ENCODE measurements at regions not wholly inside any gene's neighbourhood (a gene's known extent, or its start where the extent isn't known, plus 50 kb on each side); places are given as distances from the start of the nearest gene placed in this dataset.
A peak's percentile ranks its signal among the peaks of the same experiment; 100 is the strongest.

- no peaks in the 10 kb centered on the region for H3K9me1 ChIP-seq (ENCODE audit: control insufficient read depth, extremely low read depth, insufficient read depth, low read length)
- FAIRE-seq, result peak; percentile 90
- dilution Hi-C loops (cut with MboI; ENCODE audit: extremely low pct_ligation_motif_present, low sequenced_read_pairs), result no loop called here
- peak; percentile 25 for DNase-seq (ENCODE audit: low read depth, low spot score)
- H3K27ac ChIP-seq (ENCODE audit: control insufficient read depth, insufficient read depth, low read length), result no peak overlapping the region
- no peak overlapping the region for H3K9ac ChIP-seq (ENCODE audit: control insufficient read depth, extremely low read depth, insufficient read depth, low read length)
- H3K36me3 ChIP-seq (ENCODE audit: control insufficient read depth in 2 of 2, extremely low read depth in 1 of 2, insufficient read depth in 2 of 2, low read length in 2 of 2), result no peaks in the 10 kb centered on the region
- H3K9me3 ChIP-seq (ENCODE audit: control insufficient read depth, low read depth, low read length), result no peaks in the 10 kb centered on the region
- H3K79me2 ChIP-seq (ENCODE audit: control insufficient read depth, insufficient read depth, low read length), result no peaks in the 10 kb centered on the region
- no peak overlapping the region for H2AFZ ChIP-seq (ENCODE audit: control insufficient read depth, low read length)
- no peaks in the 10 kb centered on the region for H3K27me3 ChIP-seq (ENCODE audit: control insufficient read depth, extremely low read depth, insufficient read depth, low read length)
- H3K4me3 ChIP-seq (ENCODE audit: control insufficient read depth in 2 of 3, extremely low read depth in 1 of 3, insufficient read depth in 2 of 3, low read depth in 1 of 3, low read length in 3 of 3), result no peak overlapping the region
- H4K20me1 ChIP-seq (ENCODE audit: control insufficient read depth, extremely low read depth, insufficient read depth, low read length), result no peaks in the 10 kb centered on the region
- H3K4me1 ChIP-seq (ENCODE audit: control insufficient read depth, extremely low read depth, insufficient read depth, low read length), result peaks cover 8% of the 10 kb centered on the region
- TF ChIP-seq EZH2 (IDR thresholded peaks at IDR 0.05; ENCODE audit: low read length), result no peak
- TF ChIP-seq CTCF (optimal IDR thresholded peaks at IDR 0.05 in 1 of 3, IDR thresholded peaks at IDR 0.05 in 1 of 3, conservative IDR thresholded peaks at IDR 0.05 in 1 of 3; ENCODE audit: extremely low read depth in 1 of 3, insufficient read depth in 2 of 3, low read length in 3 of 3), result no peak
- H3K4me2 ChIP-seq (ENCODE audit: control insufficient read depth, extremely low read depth, insufficient read depth, low read depth, low read length), result no peak overlapping the region
These were observed 116.3 kb upstream of the RET start for GRCh38 chr10:42960491-42960990.

GRCh38 chr10:42960991-42961795 is 115.7 kb upstream of the RET start:
- TF ChIP-seq CTCF (optimal IDR thresholded peaks at IDR 0.05 in 1 of 3, IDR thresholded peaks at IDR 0.05 in 1 of 3, conservative IDR thresholded peaks at IDR 0.05 in 1 of 3; ENCODE audit: extremely low read depth in 1 of 3, insufficient read depth in 2 of 3, low read length in 3 of 3), result no peak
- TF ChIP-seq EZH2 (IDR thresholded peaks at IDR 0.05; ENCODE audit: low read length), result no peak
- no peak overlapping the region for H3K4me2 ChIP-seq (ENCODE audit: control insufficient read depth, extremely low read depth, insufficient read depth, low read depth, low read length)
- H2AFZ ChIP-seq (ENCODE audit: control insufficient read depth, low read length), result peak overlapping the region; percentile 59
- dilution Hi-C loops (cut with MboI; ENCODE audit: extremely low pct_ligation_motif_present, low sequenced_read_pairs), result no loop called here
- no peaks in the 10 kb centered on the region for H3K27me3 ChIP-seq (ENCODE audit: control insufficient read depth, extremely low read depth, insufficient read depth, low read length)
- H3K36me3 ChIP-seq (ENCODE audit: control insufficient read depth in 2 of 2, extremely low read depth in 1 of 2, insufficient read depth in 2 of 2, low read length in 2 of 2), result no peaks in the 10 kb centered on the region
- no peaks in the 10 kb centered on the region for H3K9me3 ChIP-seq (ENCODE audit: control insufficient read depth, low read depth, low read length)
- FAIRE-seq (no peak), DNase-seq (ENCODE audit: low read depth, low spot score) (no peak)
- H3K79me2 ChIP-seq (ENCODE audit: control insufficient read depth, insufficient read depth, low read length), result no peaks in the 10 kb centered on the region
- no peak overlapping the region for H3K27ac ChIP-seq (ENCODE audit: control insufficient read depth, insufficient read depth, low read length)
- H3K4me3 ChIP-seq (ENCODE audit: control insufficient read depth in 2 of 3, extremely low read depth in 1 of 3, insufficient read depth in 2 of 3, low read depth in 1 of 3, low read length in 3 of 3), result no peak overlapping the region
- no peaks in the 10 kb centered on the region for H3K9me1 ChIP-seq (ENCODE audit: control insufficient read depth, extremely low read depth, insufficient read depth, low read length)
- H4K20me1 ChIP-seq (ENCODE audit: control insufficient read depth, extremely low read depth, insufficient read depth, low read length), result no peaks in the 10 kb centered on the region
- H3K9ac ChIP-seq (ENCODE audit: control insufficient read depth, extremely low read depth, insufficient read depth, low read length), result no peak overlapping the region
- peaks cover 8% of the 10 kb centered on the region for H3K4me1 ChIP-seq (ENCODE audit: control insufficient read depth, extremely low read depth, insufficient read depth, low read length)
